BE2C (cell line): ENCODE measurements at regions not wholly inside any gene's neighbourhood (a gene's known extent, or its start where the extent isn't known, plus 50 kb on each side); places are given as distances from the start of the nearest gene placed in this dataset.
"Not testable (repeated sequence)": the region's sequence is repeated elsewhere in the genome, so short reads cannot be mapped to it uniquely, and the experiment has no call there.

ENCODE experiments used
- DNase-seq: peaks from one replicate; pipeline ENCODE4 v3.0.0-alpha.2; 2020
- H3K27me3 ChIP-seq: fragments of 250-450 bp; sonication (Bioruptor Pico); 2 replicates; pipeline ENCODE4 v1.5.1; 2020; ENCODE audit warnings: mild to moderate bottlenecking
- H3K36me3 ChIP-seq: fragments of 250-450 bp; sonication (Bioruptor Pico); 2 replicates; pipeline ENCODE4 v1.5.1; 2020; ENCODE audit warnings: mild to moderate bottlenecking
- H3K4me1 ChIP-seq: fragments of 250-450 bp; sonication (Bioruptor Pico); 2 replicates; pipeline ENCODE4 v1.5.1; 2020
- H3K4me3 ChIP-seq: 2 replicates; pipeline ENCODE4 v1.5.1; 2011; ENCODE audit warnings: low read depth, low read length
- H3K9me3 ChIP-seq: fragments of 250-450 bp; sonication (Bioruptor Pico); 2 replicates; pipeline ENCODE4 v1.5.1; 2020
- TF ChIP-seq, protein P1 (sequence below): IDR thresholded peaks from 2 replicates; pipeline ENCODE4 v1.5.1; 2012; ENCODE audit warnings: mild to moderate bottlenecking, low read depth, low read length

DNA sequence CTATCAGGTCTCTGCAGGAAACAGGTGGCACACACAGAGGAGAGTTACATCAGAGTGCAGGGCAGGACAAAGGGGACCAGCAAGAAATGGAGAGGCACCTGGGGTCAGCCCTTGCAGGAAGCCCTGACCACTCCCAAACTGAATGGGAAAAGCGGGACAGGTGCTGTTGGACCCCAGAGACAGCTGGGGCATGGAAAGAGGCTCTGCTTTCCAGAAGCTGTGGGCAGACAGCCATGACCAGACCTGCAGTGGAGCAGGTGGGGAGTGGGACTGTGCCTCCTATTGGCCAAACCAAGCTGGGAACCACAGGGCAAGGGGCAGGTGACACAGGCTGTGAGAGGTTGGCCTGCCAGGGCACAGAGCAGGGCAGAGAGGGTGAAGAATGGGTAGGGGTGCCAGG is 125.8 kb downstream of the BOD1 start:
- DNase-seq: no peak
- H3K27me3 ChIP-seq: peaks cover 21% of the 10 kb centered on the region
- TF ChIP-seq, protein P1, sequence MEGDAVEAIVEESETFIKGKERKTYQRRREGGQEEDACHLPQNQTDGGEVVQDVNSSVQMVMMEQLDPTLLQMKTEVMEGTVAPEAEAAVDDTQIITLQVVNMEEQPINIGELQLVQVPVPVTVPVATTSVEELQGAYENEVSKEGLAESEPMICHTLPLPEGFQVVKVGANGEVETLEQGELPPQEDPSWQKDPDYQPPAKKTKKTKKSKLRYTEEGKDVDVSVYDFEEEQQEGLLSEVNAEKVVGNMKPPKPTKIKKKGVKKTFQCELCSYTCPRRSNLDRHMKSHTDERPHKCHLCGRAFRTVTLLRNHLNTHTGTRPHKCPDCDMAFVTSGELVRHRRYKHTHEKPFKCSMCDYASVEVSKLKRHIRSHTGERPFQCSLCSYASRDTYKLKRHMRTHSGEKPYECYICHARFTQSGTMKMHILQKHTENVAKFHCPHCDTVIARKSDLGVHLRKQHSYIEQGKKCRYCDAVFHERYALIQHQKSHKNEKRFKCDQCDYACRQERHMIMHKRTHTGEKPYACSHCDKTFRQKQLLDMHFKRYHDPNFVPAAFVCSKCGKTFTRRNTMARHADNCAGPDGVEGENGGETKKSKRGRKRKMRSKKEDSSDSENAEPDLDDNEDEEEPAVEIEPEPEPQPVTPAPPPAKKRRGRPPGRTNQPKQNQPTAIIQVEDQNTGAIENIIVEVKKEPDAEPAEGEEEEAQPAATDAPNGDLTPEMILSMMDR: no peak
- no peak overlapping the region for H3K4me3 ChIP-seq
- H3K36me3 ChIP-seq: no peaks in the 10 kb centered on the region
- H3K4me1 ChIP-seq: no peaks in the 10 kb centered on the region
- H3K9me3 ChIP-seq: no peaks in the 10 kb centered on the region

DNA sequence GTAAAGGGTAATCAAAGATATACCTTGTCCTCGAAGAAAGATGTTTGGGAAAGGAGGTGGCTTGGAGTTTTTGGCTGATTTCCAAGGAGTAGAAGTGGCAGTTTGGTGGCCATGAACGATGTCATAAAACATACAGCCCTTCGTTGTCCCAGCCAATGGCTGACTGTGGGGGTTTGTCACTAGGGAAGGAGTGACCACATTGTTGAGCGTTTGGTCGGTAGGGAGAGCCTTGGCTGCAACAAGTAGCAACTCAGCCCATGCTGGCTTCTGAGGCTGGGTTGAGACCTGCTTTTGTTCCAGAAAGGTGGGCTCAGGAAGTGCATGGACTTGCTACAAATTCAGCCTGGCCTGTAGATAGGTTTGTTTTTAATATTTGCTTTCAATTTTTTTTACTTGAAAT is 128.3 kb downstream of the BOD1 start:
- TF ChIP-seq, protein P1: no peak
- Histone ChIP-seq H3K4me3 (no peak overlapping the region), H3K27me3 (peaks cover 23% of the 10 kb centered on the region), H3K36me3 (no peaks in the 10 kb centered on the region), H3K4me1 (no peaks in the 10 kb centered on the region), H3K9me3 (no peaks in the 10 kb centered on the region)
- no peak for DNase-seq

DNA sequence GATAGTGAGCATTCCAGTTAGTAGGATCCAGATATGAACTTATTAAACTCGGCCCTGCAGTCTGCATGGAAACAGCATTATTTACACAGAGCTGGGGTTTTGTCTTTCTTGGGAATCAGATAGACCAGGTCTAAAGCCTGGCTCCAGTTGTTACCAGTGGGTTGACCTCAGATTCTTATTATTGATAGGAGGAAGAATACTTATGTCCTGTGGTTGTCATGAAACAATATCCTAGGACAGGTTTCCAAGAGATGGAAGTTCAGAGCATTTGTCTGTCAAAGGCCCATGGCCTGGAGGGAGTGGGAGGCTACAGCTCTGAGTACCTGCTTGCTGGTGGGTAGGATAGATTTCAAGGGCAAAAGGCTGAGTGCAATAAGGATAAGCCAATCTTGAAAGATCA is 129.2 kb downstream of the BOD1 start:
- Histone ChIP-seq H3K4me1 (no peaks in the 10 kb centered on the region), H3K4me3 (no peak overlapping the region), H3K27me3 (peaks cover 27% of the 10 kb centered on the region), H3K9me3 (no peaks in the 10 kb centered on the region), H3K36me3 (no peaks in the 10 kb centered on the region)
- DNase-seq: no peak
- TF ChIP-seq, protein P1: no peak

DNA sequence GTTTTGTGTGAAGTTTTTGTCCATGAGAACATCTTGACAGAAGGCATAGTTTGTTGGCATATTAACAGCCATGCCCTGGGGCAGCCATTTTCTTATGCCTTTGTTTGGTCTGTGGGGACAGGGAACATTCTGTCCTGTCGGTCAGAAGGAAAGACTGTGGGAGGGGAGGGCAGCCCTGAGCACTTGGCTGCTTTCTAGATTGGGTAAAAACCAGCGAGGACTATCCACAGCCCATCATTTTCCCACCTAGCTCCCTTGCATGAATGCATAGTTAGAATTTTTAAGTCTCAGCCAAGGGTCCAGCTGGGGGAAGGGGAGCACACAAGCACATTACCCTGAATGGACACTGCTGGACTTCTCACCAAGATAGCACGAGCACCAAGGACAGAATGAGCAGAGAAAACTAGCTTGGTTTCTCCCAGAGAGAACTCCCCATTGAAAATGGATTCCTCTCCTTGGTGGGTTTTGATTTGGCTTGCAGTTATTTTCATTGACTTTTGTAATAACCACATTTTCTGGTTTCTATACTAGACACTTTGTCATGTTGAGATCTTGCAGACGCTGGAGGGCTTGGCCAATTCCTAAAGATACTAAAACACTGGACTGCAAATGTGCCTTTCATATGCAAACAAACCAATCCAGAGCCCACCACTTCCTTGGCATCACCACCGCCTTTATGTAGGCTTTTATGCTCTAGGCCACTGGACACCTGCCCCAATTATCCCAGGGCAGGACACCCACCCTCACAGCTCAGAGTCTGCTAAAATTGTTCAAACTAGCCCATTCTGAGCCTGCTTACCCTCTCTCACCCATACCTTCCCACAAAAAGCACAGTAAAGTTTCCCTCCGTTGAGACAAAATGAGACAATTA is 129.9 kb downstream of the BOD1 start:
- Histone ChIP-seq H3K9me3 (no peaks in the 10 kb centered on the region), H3K36me3 (no peaks in the 10 kb centered on the region), H3K4me1 (no peaks in the 10 kb centered on the region), H3K4me3 (no peak overlapping the region), H3K27me3 (peaks cover 27% of the 10 kb centered on the region)
- no peak for DNase-seq
- TF ChIP-seq, protein P1: no peak

DNA sequence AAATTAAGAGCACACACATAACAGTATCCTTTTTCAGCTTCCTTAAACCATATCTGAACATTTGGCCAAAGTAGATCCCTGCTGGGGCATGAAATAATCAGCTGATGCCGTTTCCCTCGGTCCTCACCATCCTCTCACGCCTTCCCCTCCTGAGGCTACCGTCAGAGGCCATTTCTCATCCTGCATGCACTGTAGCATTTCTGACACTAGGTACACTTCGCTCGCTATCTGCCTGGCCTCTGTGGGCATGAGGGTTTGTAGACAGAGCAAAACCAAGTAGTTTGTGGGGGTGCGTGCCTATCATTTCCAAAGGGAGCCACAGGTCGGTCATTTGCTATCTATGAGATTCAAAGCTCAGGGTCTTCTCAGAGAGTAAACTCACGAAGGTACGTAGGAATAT is 131.9 kb downstream of the BOD1 start:
- Histone ChIP-seq H3K36me3 (no peaks in the 10 kb centered on the region), H3K9me3 (no peaks in the 10 kb centered on the region), H3K4me3 (no peak overlapping the region), H3K4me1 (no peaks in the 10 kb centered on the region), H3K27me3 (peaks cover 29% of the 10 kb centered on the region)
- DNase-seq: no peak
- TF ChIP-seq, protein P1: no peak

DNA sequence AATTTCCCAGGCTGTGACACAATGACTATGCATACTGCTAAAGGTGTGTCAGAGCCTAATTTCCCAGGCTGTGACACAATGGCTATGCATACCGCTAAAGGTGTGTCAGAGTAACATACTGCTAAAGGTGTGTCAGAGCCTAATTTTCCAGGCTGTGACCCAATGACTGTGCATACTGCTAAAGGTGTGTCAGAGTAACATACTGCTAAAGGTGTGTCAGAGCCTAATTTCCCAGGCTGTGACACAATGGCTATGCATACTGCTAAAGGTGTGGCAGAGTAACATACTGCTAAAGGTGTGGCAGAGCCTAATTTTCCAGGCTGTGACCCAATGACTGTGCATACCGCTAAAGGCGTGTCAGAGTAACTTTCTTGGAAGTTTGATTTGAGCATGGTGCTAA is 132.9 kb downstream of the BOD1 start:
- peaks cover 33% of the 10 kb centered on the region for H3K27me3 ChIP-seq
- H3K9me3 ChIP-seq, H3K36me3 ChIP-seq, DNase-seq, H3K4me1 ChIP-seq, H3K4me3 ChIP-seq: not testable (repeated sequence)
